ENCODE measurements at regions not wholly inside any gene's neighbourhood (a gene's known extent, or its start where the extent isn't known, plus 50 kb on each side); places are given as distances from the start of the nearest gene placed in this dataset.
A peak's percentile ranks its signal among the peaks of the same experiment; 100 is the strongest.

DNA sequence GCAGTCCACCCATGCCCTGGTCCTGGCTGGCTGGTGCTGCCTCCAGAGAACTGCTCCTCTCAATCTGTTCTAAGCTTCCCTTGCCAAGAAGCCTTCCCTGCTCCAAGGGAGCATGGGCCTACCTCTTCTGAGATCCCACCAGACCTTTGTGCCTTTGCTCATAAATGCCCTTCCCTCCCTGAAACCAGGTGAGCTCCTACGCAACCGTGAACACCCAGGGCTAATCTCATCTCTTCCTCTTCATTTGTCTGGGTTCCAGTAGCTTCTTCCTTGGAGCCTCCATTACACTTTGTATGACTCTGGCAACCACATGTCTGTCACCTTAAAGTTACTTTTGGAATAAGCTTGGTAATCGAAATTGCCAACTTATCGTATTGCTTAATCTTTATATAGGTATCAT lies 270.6 kb downstream of the PBX3 start:
- DNase-seq = no peak

GRCh38 chr9:126020836-126021235 lies 273.7 kb downstream of the PBX3 start:
- no peak for DNase-seq

DNA sequence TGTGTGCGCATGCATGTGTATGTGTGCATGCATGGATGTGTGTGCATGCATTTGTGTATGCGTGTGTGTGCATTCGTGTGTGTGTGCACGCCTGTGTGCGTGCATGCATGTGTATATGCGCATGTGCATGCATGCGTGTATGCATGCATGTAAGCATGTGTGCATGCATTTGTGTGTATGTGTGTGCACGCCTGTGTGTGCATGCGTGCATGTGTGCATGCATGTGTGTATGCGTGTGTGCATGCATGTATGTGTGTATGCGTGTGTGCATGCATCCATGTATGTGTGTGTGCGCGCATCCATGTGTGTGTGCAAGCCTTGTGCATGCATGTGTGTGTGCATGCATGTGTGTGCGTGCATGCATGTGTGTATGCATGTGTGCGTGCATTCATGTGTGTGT lies 276.8 kb downstream of the PBX3 start:
- no peak for DNase-seq

DNA sequence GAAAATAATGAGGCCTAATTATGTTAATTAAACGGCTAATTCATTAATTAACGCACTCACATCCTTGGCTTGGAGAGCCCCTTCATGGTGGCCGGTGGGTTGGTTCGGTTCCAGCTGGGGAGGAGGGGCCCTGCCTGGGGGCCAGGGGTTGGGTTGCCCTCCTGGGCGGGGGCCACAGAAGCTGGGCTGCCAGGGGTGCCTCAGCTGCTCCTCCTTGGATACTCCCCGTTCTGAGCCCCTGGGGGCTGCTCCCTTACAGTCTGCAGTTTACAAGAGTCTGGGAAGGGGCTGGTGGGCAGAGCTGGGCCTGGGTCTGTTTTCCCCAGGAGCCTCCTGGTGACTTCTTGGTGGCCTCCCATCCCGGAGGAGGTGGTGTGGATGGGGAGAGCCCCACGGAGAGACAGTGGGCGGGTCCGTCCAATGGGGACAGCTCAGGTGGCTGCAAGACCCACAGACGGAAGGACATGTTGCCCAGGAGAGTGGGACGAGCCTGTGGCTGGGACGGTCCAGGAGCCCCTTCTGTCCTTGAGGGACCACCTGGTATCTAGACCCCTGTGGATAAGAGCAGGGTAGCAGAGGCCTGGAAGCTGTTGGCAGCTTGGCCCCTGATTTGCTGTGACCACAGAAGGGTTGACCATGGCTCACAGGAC lies 277.5 kb downstream of the PBX3 start:
- no peak for DNase-seq

DNA sequence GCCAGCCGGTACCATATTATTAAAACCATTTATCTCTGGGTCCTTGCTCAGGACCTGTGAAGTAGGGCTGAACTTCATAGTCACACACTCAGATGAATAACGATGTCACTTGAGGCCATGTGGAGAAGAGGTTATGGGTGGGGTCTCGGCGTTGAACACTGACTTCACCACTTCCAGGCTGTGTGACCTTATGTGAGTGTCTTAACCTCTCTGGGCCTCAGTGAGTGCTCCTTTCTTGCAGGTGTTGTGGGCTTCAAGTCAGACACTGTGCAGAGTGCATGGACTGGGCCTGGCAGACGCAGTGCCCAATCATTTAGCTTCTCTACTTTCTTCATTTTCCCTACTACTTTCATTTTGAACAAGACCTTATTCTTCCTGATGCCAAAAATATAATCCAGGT lies 278.8 kb downstream of the PBX3 start:
- no peak for DNase-seq

DNA sequence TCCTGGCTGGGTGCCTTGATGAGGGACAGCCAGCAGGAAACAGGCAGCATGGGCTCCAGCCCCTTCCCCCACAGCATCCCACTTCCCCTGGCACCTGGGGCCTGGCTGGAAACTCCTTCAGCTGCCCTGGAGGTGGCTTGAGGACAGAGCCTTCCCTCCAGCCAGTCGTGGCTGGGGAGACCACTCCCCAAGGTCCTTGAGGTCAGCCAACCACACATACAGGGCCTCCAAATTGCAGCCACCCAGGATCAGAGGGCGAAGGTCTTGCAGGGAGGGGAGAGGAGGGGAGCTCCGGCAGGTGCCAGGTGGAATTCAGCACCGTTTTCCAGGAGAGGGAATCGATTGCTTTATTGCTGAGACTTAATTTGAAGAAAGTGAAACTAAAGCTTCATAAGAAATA lies 280.4 kb downstream of the PBX3 start:
- peak; percentile 2 for DNase-seq

GRCh38 chr9:126028746-126029145 lies 281.6 kb downstream of the PBX3 start:
- DNase-seq = no peak

GRCh38 chr9:126030716-126031115 lies 283.5 kb downstream of the PBX3 start:
- DNase-seq = no peak

DNA sequence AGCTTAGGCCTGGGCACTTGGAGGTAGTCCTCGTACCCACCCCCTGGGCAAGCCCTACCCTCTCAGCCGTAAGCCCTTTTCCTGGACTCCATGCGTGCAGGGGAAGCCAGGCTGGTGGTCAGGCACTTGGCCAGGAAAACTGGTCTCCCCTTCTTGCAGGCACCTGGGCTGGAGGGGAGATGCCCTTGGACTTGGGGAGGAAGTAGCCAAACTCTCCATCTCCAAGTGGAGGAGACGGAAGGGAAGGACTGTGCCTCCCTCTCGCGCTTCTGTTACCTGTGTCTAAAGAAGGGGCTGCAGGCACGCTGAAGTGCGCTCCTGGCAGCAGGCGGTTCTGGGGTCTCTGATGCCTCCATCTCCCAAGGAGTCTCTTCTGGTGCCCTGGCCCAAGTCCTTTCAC lies 283.9 kb downstream of the PBX3 start:
- DNase-seq = no peak

DNA sequence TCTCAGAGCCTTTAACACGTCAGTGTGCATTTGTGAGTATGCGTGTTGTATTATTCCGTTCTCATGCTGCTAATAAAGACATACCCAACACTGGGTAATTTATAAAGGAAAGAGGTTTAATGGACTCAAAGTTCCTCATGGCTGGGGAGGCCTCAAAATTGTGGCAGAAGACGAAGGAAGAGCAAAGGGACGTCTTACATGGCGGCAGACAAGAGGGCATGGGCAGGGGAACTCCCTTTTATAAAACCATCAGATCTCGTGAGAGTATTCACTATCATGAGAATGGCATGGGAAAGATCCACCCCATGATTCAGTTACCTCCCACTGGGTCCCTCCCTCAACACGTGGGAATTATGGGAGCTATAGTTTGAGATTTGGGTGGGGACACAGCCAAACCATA lies 285.0 kb downstream of the PBX3 start:
- no peak for DNase-seq

- DNase-seq = no peak
Observed at GRCh38 chr9:126033318-126033717, 286.1 kb downstream of the PBX3 start.

DNA sequence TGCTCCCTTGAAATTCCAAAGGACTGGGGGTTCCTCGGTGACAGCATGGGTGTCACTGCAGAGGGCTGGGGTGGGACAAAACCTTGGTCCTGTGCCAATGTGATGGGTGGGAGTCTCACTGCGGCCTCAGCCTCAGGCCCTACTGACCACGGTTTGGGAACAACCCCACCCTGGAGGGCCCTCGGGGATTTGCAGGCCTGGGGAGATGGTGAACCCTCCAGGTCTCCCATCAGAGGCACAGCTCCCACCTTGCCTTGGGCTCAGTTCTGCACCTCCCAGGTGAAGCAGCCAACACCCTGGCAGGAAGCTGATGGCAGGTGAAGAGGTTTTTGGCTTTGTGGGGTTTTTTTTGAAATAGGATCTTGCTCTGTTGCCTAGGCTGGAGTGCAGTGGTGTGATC lies 286.8 kb downstream of the PBX3 start:
- DNase-seq = no peak

GRCh38 chr9:126036881-126037291 lies 289.7 kb downstream of the PBX3 start:
- DNase-seq = no peak

DNA sequence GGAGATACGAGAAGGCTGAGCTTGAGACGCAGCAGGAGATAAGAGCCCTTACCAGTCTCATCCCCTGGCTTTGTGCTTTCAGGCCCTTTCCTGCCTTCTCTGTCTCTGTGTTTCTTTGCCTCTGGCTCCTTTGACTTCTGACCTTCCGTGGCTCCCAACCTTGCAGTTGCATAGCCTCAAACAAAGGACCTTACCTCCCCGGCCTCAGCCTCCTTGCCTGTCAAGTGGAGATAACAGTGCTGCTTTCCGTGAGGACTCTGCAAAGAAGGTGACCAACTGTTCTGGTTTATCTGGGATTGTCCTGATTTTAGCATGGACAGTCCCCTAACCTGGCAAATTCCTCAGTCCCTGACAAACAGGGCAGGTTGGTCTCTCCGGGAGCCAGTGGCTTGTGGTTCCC lies 287.8 kb upstream of the MVB12B start:
- DNase-seq = no peak

GRCh38 chr9:126043681-126044080 lies 282.9 kb upstream of the MVB12B start:
- DNase-seq = no peak

GRCh38 chr9:126049088-126049487 lies 277.5 kb upstream of the MVB12B start:
- DNase-seq = no peak

DNA sequence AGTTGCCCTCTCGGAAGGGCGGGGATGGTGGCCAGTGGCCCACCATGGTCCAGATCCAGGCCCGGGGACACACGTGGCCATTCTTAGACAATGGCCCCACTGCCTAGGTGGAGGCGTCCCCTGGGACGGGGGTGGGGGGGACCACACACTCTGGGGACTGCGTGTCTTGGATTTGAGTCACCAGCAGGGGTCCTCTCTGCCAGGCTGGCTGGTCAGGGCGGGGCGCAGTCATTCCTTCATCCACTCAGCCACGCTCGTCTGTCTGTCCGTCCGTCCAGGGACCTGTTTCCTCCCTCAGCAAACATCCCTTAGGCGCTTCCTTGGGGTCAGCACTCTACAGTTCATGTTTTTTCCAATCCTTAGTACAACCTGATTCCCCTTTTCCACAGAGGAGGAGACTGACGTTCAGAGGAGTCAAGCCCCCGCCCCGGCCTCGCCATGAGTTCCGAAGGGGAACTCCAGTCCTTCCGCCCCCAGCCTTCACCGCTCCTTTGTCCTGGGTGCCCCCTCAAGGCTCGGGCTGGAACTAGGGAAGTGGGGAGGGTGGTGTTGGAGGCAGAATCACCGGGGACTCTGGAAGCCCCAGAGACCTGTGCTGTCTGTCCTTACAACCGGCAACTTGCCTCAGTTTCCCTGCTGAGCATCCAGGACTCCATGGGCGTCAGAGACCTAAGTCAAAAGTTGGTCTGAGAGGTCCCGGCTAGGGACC lies 276.6 kb upstream of the MVB12B start:
- DNase-seq = no peak

GRCh38 chr9:126050605-126050990 lies 276.0 kb upstream of the MVB12B start:
- no peak for DNase-seq

- DNase-seq = no peak
Observed at GRCh38 chr9:126051446-126052130, 275.0 kb upstream of the MVB12B start.

DNA sequence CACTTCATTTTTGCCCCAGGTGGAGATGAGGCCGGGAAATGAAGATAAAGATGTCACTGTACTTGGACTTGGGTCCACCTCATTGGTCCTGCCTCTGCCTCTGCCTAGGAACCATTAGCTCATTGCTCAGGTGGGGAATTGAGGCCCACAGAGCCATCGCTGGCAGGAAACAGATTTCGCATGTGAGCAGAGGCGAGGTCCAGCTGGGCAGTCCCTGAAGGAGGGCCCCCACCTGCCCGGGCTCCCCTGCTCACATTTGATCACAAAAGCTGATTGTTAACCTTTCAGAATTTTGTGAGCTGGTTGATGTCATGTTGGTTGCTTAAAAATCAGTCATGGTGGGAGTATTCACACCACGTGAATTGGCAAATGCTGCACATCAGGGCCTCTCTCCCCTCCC lies 273.8 kb upstream of the MVB12B start:
- no peak for DNase-seq

GRCh38 chr9:126053913-126054312 lies 272.7 kb upstream of the MVB12B start:
- no peak for DNase-seq

DNA sequence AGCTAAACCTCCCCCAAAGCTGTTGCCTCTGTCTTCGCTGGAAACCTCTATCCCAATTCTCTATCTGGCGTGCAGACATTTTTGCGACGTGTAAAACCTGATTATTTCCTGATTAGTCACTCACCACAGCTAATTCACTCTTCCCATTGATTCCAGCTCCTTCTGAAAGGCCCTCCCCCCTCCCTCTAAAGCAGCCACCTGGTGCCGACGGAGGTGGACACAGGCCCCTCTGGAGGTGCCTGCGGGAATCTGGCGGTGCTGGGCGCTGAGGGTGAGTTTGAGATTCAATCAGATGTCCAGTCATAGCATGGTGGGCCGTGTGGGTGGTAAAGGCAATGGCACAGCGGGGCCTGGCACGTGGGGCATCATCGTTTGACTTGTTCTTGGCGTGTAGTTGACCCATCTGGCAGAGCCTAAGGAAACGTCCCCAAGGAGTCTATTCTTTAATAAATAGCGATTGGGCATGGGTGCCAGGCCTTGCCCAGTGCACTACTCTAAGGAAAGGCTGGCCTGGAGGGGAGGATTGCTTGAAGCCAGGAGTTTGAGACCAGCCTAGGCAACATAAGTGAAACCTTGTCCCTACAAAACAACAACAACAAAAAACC lies 271.1 kb upstream of the MVB12B start:
- DNase-seq = no peak

GRCh38 chr9:126056312-126057021 lies 270.2 kb upstream of the MVB12B start:
- no peak for DNase-seq

All from DMS79 (cell line).